DOHH2 (cell line): ENCODE measurements at regions not wholly inside any gene's neighbourhood (a gene's known extent, or its start where the extent isn't known, plus 50 kb on each side); places are given as distances from the start of the nearest gene placed in this dataset.

Experiments
- EZH2phosphoT487 ChIP-seq: fragments of 200-600 bp; sonication (generic); IDR thresholded peaks from 2 replicates; pipeline ENCODE4 v1.6.1; 2017; ENCODE audit warnings: borderline replicate concordance, mild to moderate bottlenecking, antibody characterized with exemption, low read length, moderate library complexity, mixed read lengths
- TF ChIP-seq, protein P1 (sequence below): fragments of 200-600 bp; sonication (generic); IDR thresholded peaks from one replicate; pipeline ENCODE4 v1.5.1; 2014; ENCODE audit warnings: antibody characterized with exemption, mild to moderate bottlenecking, low read depth, low read length; ENCODE audit not compliant: poor library complexity, severe bottlenecking

DNA sequence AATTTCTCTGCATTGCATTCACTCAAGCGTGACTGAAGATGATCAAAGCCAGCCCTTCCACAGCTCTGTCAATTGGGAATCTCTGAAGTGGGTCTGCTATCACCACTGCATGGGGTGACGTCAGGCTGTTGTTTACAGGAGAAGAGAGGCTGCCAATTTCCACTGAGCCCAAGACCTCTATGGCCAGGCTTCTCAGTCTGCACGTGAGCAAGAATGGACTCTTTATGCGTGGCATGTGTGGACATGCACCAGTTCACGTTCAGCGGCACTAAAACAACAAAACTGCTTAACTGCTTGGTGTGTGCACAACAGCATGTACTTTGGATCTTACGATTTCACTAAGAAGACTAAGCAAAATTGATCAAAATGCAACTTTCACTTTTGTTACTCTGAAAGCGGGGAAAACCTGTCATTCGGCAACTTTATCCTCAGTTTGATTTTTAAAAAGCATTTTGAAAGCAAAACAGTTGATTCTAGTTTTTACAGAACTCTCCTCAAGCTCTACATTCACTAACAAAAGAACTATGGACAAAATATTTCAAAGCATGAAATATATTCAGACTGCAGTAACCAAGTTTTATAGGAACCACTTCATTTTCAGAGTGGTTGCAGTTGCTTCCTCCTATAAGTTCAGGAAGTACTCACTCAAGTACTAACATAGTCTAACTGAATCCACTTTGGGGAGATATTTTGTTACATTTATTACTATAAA lies 77.0 kb upstream of the SERTAD2 start:
- TF ChIP-seq, protein P1, sequence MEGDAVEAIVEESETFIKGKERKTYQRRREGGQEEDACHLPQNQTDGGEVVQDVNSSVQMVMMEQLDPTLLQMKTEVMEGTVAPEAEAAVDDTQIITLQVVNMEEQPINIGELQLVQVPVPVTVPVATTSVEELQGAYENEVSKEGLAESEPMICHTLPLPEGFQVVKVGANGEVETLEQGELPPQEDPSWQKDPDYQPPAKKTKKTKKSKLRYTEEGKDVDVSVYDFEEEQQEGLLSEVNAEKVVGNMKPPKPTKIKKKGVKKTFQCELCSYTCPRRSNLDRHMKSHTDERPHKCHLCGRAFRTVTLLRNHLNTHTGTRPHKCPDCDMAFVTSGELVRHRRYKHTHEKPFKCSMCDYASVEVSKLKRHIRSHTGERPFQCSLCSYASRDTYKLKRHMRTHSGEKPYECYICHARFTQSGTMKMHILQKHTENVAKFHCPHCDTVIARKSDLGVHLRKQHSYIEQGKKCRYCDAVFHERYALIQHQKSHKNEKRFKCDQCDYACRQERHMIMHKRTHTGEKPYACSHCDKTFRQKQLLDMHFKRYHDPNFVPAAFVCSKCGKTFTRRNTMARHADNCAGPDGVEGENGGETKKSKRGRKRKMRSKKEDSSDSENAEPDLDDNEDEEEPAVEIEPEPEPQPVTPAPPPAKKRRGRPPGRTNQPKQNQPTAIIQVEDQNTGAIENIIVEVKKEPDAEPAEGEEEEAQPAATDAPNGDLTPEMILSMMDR, result no peak
- TF ChIP-seq EZH2phosphoT487, result no peak
